HG03045 (cell line): ENCODE measurements at regions not wholly inside any gene's neighbourhood (a gene's known extent, or its start where the extent isn't known, plus 50 kb on each side); places are given as distances from the start of the nearest gene placed in this dataset.
"Not testable (repeated sequence)": the region's sequence is repeated elsewhere in the genome, so short reads cannot be mapped to it uniquely, and the experiment has no call there.

Experiments used
- ATAC-seq: cut with Tn5 transposase; IDR thresholded peaks from one replicate; pipeline ENCODE4 v1.9.1; 2021; ENCODE audit warnings: mild to moderate bottlenecking, moderate library complexity; ENCODE audit not compliant: unreplicated experiment

DNA sequence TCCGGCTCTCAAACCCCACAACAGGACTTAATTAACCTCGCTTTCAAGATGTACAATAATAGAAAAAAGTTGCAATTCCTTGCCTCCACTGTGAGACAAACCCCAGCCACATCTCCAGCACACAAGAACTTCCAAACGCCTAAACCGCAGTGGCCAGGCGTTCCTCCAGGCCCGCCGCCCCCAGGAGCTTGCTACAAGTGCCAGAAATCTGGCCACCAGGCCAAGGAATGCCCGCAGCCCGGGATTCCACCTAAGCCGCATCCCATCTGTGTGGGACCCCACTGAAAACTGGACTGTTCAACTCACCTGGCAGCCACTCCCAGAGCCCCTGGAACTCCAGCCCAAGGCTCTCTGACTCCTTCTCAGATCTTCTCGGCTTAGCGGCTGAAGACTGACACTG lies 262.5 kb downstream of the SMARCA2 start:
- ATAC-seq = not testable (repeated sequence)

DNA sequence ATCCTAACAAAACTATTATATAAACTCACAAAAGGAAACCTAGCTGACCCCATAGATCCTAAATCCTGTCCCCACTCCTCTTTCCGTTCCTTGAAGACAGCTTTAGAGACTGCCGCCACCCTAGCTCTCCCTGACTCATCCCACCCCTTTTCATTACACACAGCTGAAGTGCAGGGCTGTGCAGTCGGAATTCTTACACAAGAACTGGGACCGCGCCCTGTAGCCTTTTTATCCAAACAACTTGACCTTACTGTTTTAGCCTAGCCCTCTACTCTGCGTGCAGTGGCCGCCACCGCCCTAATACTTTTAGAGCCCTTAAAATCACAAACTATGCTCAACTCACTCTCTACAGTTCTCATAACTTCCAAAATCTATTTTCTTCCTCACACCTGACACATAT lies 264.0 kb downstream of the SMARCA2 start:
- ATAC-seq = not testable (repeated sequence)

DNA sequence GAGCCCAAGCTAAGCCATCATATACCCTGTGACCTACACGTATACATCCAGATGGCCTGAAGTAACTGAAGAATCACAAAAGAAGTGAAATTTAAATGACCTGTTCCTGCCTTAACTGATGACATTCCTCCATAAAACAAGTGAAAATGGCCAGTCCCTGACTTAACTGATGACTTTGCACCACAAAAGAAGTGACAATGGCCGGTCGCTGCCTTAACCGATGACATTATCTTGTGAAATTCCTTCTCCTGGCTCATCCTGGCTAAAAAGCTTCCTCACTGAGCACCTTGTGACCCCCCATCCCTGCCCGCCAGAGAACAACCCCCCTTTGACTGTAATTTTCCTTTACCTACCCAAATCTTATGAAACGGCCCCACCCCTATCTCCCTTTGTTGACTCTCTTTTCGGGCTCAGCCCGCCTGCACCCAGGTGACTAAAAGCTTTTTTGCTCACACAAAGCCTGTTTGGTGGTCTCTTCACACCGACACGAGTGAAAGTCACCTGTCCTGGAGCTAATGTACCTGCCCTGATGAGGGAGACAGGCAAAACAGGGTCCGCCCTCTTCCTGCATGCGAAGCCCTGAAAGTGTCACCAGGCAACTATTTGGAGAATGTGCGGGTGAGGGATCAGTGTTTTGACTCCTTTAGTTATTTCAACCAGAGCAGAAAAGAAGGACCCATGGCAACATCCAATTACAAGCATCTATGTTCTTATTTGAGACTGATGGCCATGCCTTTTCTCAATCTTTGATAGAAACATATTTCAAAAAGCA lies 266.1 kb downstream of the SMARCA2 start:
- no peak for ATAC-seq

DNA sequence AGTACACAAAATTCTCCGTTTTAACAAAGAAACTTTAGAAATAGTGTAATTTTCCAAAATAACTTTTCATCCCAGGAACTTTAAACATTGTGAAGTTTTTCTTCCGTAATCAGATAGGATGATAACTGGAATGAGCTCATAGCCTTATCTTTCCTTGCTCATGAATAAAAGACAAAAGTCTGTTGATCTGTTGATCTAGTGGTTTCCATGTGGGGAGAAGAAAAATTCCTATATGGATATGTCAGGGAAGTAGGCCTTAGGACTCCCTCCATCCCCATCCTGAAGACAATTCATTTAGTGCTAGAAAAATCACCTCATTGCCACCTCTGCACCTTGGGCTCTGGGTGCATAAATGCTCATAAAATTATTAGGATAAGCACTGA lies 266.6 kb downstream of the SMARCA2 start:
- ATAC-seq = no peak

DNA sequence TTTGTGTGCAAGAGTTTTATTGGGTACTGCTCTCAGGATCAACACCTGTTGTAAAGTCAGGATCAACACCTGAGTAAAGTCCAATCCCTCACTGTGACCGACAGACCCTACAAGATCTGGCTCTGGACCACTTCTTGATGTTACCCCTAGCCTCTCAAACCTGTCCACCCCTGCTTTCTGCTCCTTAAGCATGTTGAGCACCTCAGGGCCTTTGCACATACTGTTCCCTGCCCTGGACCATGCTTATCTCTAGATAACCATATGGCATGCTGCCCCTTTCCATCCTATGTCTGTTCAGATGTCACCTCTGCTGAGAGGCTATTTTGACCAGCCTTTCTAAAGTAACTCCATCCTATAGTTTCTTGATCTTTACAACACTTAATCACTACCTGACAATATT lies 269.6 kb downstream of the SMARCA2 start:
- ATAC-seq = no peak

DNA sequence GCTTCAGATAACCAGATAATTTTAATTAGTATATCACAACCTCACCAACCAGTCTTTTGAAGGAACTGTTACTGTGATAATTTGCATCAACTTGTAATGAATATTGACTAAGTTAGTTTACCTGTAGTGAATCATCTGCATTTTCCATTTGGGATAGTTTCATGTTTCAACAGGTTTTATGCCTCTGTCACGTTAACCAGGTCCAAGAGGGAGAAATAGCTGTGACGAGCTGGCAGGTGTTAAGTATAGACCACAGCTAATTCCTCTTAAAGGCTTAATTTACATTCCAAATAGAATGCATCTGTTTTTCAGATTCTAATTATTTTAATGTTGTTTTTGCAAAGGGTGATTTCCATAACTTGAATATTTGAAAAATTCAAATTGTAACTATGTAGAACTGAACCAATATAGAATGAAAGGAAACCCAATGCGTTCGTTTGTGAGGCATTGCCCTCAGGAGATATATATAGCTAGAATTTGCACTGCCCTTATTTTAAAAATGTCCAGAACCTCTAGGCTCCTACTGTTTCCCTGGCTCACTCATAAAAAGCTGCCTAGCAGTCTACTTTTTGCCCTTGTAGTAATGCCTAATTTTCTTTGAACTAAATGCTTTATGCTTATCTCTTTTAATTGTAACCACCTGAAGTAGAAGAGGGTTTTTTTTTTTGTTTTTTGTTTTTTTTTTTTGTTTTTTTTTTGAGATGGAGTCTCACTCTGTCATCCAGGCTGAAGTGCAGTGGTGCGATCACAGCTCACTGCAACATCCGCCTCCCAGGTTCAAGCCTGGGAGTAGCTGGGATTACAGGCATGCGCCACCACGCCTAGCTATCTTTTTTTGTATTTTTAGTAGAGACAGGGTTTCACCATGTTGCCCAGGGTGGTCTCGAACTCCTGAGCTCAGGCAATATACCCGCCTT lies 270.5 kb downstream of the SMARCA2 start:
- no peak for ATAC-seq

DNA sequence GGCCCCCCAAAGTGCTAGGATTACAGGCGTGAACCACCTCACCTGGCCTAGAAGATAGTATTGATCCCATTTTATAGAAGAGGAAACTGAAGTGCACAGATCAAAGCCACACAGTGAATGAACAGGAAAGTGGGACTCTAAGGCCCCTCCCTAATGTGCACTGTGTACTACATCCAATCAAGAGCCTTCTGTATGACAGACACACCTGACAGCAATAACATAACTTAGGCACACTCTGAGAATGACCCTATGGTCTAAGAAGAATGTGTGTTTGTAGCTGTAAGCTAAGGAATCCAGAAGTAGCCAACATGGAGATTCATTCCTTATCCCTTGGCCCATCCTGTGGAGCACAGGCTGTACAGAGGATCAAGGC lies 271.2 kb downstream of the SMARCA2 start:
- ATAC-seq = no peak

DNA sequence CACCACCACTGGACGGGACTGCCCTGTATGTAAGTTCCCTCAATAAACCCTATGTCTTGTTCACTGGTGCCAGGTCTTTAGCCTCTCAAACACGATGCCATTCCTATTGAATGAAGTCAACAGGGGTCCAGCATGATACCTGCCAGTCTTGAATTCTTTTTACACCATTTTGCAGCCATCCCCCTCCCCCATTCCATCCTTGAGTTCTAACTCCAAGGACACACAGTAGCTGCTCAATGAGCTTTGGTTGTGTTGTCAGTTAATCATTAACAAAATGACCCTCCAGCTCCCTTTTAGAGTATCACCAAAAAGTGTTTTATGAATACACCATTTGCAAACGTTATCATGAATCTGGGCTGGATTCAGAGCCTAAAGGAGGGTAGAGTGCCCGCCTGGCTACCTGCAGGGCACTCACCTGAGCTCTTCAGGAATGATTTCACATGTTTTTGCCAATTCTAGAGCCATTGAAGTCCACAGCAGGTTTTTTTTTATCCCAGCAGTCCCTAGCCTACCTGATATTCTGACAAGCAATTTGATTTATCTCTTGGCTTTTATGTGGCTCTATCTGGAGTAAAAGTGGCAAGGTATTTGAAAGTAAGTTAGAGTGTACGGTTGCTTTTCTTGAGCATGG lies 271.8 kb downstream of the SMARCA2 start:
- ATAC-seq = no peak

DNA sequence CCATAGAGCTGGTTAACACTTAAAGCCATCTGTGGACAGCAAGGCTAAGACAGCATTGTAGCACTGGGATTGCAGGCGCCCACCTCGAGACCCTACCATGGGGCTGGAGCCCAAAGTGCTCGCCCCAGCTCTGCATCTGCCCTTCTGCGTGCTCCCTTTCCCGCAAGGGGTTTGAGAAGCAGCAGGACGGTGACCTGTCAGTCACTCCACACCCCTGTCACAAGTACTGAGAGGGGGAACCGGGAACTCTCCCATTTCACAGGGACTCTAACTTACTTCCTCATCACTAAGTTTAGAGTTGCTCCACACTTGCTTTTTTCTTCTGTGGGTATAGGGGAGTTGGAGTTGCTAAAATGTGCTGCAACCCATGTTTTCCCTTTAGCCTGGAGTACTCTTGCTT lies 273.2 kb downstream of the SMARCA2 start:
- no peak for ATAC-seq

DNA sequence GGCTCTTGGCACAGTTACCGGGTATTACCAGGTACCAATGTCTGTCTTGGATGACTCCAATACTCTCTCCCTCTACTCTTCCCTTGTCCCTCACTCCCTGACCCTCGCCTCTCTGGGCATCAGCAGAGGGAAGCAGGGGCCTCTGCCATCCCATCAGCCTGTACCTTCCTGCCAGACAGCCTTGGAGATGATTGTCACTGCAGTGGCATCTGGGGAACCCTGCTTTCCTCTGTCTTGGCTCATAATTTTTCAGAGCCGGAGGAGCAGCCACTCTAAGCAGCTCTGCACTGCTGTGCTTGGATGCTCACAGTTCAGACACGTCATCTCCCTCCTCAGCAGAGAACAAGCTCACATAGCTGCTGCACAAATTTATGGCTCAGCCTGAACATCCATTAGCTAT lies 274.1 kb downstream of the SMARCA2 start:
- no peak for ATAC-seq

DNA sequence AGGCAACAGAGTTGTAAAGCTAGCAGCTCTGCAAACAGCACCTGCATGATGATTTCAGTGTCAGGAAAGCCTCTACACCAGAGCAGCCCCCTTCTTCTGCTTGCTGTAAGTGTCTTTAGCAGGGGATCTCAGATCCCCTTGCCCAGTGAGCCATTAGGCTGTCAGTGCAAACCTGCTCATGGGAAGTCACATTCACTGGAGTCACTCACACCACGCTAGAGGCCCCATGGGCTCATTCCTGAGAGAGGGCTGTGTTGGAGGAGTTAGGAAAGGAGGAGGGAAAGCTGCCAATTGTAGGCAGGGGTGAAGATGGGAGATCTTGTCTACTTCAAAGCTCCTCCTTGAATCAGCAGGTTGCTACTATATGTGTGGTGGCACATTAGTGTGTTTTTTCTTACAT lies 275.2 kb downstream of the SMARCA2 start:
- ATAC-seq = no peak

DNA sequence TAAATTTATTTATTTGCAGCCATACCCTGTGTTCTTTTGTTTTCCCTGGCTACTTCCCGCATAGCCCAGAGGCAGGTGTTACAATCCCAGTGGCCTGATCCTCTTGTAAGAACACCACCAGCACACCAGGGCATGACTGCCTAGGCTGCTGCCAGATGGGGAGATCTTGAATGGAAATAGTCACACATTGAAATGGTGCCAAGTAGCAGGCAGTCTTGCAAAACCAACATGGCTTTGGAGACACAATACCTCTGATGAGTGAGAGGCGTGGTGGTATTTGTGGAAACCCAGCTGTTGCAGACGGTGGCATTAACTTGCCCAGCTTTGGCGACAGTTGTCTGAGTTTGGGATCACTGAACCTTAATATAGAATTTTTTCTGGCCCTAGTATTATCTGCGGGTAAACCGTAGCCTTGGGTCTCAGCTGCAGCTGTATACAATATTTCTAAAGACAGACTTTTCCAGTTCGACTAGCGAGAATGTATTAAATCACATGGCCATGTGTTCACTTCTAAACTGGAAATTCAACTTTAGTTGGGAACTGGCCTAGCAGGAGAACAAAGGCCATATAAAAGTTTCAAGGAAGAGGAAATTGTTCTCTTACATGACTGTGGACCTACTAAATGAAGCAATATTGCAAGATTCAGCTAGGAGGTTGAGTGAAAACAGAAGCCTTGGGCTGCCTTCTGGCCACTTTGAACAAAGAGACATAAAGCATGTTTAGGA lies 277.0 kb downstream of the SMARCA2 start:
- no peak for ATAC-seq

DNA sequence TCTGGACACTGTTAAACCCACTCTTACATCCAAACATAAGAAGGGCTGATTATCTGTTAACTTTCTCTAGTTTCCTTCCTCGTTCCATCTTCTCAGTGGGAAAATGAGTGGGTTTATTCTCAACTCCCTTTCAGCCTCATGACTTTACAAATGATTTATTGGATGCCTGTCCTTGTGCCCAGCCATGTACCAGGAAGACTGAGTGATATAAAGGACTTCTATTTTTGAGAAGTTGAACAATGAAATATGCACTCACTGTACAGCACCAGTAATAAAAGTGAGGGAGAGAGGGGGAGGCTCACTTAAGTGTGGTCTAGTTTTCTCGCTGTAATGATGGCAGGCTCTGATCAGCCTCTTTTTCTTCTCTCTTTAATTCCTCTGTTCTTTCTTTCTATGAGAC lies 277.6 kb downstream of the SMARCA2 start:
- ATAC-seq = no peak

DNA sequence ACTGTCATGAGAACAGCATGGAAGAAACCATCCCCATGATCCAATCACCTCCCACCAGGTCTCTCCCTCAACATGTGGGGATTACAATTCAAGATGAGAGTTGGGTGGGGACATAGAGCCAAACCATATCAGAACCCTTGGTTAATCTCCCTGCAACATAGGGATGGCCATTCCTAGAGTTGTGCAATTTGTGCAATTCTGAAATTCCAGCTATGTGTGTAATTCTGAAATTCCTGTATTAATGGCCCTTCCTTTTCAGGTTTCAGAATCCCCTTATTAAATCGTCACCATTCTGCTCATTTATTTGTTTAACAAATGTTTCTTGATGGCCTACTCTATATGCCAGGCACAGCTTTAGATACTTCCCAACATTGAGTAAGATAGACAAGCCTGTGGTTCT lies 282.6 kb downstream of the SMARCA2 start:
- ATAC-seq = no peak

DNA sequence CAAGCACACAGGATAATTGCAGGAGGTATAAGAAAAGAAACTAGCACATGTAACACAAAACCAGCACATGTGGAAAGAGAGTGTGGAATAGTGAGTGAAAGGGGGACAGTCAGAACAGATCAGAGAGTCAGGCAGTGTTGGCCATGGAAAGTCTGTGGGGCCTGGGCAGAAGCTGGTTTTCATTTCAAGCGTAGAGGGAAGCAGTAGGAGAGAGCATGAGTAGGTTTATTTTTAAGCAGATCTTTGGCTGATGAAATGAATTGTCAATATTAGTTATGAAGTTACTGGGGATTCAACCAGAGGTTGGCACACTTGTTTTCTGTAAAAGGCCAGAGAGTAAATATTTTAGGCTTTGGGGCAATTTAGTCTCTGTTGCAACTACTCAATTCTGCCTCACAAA lies 283.1 kb downstream of the SMARCA2 start:
- no peak for ATAC-seq

DNA sequence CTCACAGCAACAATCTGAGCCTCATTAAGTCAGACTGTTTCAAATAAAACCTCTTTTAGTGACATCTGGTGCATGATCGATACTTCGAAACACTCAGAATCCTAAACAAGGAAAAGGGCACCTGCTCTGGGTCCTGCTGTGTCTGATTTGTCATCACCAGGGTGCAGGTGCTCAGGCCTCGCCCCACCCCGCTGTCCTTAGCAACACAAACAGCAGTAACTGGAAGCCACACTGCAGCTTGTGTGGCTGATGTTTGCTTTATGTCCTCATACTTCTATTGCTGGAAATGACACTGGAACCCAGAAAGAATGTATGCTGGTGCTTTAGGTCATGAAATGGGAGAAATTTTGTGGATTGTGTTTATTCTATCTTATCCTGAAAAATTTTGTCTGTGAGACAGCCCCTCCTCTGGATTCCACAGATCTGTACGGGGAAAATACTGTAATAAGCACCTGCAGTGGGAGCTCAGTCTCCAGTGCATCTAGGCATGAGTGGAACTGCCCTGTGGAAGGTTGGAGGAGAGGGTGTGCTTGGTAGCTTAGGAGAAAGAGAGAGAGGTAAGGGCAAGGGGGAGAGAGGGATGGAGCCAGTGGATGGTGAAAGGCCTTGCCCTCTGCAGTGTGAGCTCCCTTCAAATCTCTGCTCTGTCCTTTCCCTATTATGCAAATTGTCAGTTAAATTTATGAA lies 284.2 kb downstream of the SMARCA2 start:
- no peak for ATAC-seq

DNA sequence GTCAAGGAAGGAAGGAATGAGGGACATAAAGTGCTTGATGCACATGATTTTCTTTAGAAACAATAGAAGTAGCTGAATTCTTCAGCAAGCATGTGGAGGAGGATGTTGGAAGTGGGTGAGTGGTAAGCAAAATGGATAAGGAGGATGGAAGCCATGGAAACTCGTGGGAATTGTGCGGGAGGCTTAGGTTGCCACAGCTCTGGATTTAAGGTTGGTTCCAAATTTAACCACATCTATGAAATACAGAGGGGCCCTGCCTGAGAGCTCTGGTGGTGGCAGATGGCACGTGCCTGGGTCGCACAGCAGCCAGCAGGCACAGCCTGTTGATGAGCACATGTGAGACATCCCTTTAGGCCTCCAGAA lies 284.7 kb downstream of the SMARCA2 start:
- no peak for ATAC-seq

DNA sequence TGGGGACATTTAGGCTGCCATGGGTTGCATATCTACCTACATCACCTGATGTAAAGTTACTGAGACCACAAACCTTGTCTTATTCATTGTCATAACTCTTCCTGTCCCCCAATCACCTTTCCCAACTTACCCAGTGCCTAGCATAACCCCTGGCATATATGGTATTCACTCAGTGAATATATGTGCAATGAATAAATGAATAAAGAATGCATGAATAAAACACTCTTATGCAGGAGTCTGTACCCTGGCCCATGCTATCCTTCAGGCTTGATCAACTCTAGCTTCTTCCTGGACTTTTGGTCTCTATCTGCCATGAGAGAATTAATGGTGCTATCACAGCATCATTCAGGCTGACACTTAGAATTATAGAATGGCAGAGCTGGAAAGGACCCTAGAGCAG lies 285.2 kb downstream of the SMARCA2 start:
- no peak for ATAC-seq

DNA sequence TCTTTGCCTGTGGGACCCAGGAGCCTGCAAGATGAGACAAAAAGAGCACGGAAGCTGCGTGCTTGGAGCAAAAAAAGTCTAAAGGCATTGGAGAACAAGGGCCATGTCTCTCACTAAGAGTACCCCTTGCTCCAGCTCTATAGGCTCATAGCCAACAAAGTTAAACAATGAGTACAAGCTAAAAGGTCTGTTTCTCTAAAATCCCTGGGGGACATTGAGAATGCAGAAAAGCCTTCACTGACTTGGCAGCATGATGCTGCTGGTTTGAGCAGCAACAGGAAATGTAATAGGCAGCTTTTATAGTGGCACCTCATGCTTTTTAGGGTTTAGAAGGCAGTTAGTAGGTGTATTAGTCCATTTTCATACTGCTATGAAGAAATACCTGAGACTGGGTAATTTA lies 287.5 kb downstream of the SMARCA2 start:
- ATAC-seq = no peak

DNA sequence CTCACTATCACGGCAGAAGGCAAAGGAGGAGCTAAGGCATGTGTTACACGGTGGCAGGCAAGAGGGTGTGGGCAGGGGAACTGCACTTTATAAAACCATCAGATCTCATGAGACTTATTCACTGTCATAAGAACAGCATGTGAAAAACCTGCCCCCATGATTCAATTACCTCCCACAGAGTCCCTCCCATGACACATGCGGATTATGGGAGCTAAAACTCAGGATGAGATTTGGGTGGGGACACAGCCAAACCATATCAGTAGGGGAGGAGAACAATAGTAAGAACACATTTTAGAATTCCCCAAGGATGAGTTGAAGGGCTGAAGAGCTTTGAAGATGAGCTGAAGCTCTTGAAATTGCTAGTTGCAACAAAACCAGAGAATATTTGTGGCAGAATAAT lies 287.9 kb downstream of the SMARCA2 start:
- ATAC-seq = no peak

DNA sequence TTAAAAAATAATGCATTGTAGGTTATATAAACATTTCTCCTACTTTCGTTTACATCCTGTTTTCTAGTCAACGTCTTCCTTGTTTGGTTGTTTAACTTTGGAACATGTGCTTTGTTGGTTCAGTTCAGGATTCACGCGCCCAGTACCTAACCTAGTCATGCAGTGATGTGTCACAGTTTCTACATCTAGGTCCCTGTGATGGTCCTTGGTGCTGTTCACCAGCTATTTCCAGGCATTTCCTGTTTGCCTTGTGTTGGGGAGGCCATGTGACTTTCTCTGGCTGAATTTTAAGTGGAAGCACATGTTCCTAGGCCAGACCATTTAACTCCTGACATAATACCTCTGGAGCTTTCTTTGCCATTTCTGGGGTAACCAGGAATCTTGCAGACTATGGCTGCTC lies 292.3 kb downstream of the SMARCA2 start:
- no peak for ATAC-seq
